Smooth muscle cell (in vitro differentiated cells): ENCODE measurements at regions not wholly inside any gene's neighbourhood (a gene's known extent, or its start where the extent isn't known, plus 50 kb on each side); places are given as distances from the start of the nearest gene placed in this dataset.

Experiments
- DNase-seq: peaks from one replicate; lab custom pipeline; 2025; ENCODE audit not compliant: unreplicated experiment; lab: John Stamatoyannopoulos, UW
- H2AFZ ChIP-seq: fragments of 200-600 bp; sonication (generic); 2 replicates; pipeline ENCODE4 v1.6.0; 2016; ENCODE audit warnings: antibody characterized with exemption, low read depth, mild to moderate bottlenecking
- H3F3A ChIP-seq: fragments of 200-600 bp; sonication (generic); 2 replicates; pipeline ENCODE4 v1.6.0; 2017; ENCODE audit warnings: antibody characterized with exemption, low read depth
- H3K27ac ChIP-seq: fragments of 200-600 bp; sonication (generic); 2 replicates; pipeline ENCODE4 v1.5.1; 2016; ENCODE audit warnings: low read depth, mild to moderate bottlenecking
- H3K27me3 ChIP-seq: fragments of 200-600 bp; sonication (generic); 2 replicates; pipeline ENCODE4 v1.6.1; 2016; ENCODE audit warnings: low read depth, mild to moderate bottlenecking
- H3K36me3 ChIP-seq: fragments of 200-600 bp; sonication (generic); 2 replicates; pipeline ENCODE4 v1.5.1; 2016; ENCODE audit warnings: low read depth
- H3K4me1 ChIP-seq: fragments of 200-600 bp; sonication (generic); 2 replicates; pipeline ENCODE4 v1.5.1; 2016; ENCODE audit warnings: low read depth
- H3K4me2 ChIP-seq: fragments of 200-600 bp; sonication (generic); 2 replicates; pipeline ENCODE4 v1.6.0; 2016; ENCODE audit warnings: mild to moderate bottlenecking
- H3K4me3 ChIP-seq: fragments of 200-600 bp; sonication (generic); 2 replicates; pipeline ENCODE4 v1.5.1; 2016; ENCODE audit warnings: mild to moderate bottlenecking
- H3K79me2 ChIP-seq: fragments of 200-600 bp; sonication (generic); 2 replicates; pipeline ENCODE4 v1.6.0; 2016; ENCODE audit warnings: low read depth, mild to moderate bottlenecking
- H3K9ac ChIP-seq: fragments of 200-600 bp; sonication (generic); 2 replicates; pipeline ENCODE4 v1.6.0; 2016; ENCODE audit warnings: low read depth
- H3K9me3 ChIP-seq: fragments of 200-600 bp; sonication (generic); replicated peaks from 2 replicates; pipeline ENCODE4 v1.5.1; 2016; ENCODE audit warnings: low read depth
- H4K20me1 ChIP-seq: fragments of 200-600 bp; sonication (generic); 2 replicates; pipeline ENCODE4 v1.6.0; 2016; ENCODE audit warnings: low read depth
- WGBS: methylation state at CpG from one replicate; pipeline ENCODE4 v1.1.7; 2016; ENCODE audit warnings: low lambda C conversion rate; 5-methylcytosine and 5-hydroxymethylcytosine counted together
- TF ChIP-seq, protein P1 (sequence below): fragments of 200-600 bp; sonication (generic); IDR thresholded peaks from 2 replicates; pipeline ENCODE4 v1.5.1; 2017; ENCODE audit warnings: borderline replicate concordance, mild to moderate bottlenecking, antibody characterized with exemption; ENCODE audit not compliant: insufficient read depth, poor library complexity, severe bottlenecking

DNA sequence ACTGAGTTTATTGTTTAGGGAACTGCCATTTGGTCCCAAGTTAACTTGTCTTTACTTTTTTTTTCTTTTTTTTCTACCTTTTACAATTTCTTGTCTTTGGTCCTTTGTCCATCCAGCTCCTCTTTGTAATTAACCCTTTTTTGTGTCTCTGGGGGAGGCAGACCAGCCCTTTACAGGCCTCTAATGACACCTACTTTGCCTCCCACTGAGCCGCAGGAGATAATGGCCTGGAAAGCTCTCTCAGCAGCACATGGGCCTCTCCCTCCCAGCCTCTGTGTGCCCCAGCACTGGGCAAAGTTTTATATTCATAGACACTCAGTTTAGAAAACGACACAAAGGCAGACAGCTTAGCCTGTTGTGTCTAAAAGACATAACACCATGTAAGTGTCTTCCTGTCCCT, 480.4 kb downstream of the SOX6 start:
- Histone ChIP-seq H3K36me3 (no peaks in the 10 kb centered on the region), H3K27ac (no peak overlapping the region), H3K4me1 (peaks cover 6% of the 10 kb centered on the region), H3K4me3 (no peak overlapping the region), H3K4me2 (no peak overlapping the region), H3K79me2 (no peaks in the 10 kb centered on the region), H3K27me3 (no peaks in the 10 kb centered on the region), H3F3A (no peaks in the 10 kb centered on the region), H3K9me3 (no peaks in the 10 kb centered on the region), H4K20me1 (no peaks in the 10 kb centered on the region), H3K9ac (no peak overlapping the region), H2AFZ (peak overlapping the region; percentile 26)
- TF ChIP-seq, protein P1, sequence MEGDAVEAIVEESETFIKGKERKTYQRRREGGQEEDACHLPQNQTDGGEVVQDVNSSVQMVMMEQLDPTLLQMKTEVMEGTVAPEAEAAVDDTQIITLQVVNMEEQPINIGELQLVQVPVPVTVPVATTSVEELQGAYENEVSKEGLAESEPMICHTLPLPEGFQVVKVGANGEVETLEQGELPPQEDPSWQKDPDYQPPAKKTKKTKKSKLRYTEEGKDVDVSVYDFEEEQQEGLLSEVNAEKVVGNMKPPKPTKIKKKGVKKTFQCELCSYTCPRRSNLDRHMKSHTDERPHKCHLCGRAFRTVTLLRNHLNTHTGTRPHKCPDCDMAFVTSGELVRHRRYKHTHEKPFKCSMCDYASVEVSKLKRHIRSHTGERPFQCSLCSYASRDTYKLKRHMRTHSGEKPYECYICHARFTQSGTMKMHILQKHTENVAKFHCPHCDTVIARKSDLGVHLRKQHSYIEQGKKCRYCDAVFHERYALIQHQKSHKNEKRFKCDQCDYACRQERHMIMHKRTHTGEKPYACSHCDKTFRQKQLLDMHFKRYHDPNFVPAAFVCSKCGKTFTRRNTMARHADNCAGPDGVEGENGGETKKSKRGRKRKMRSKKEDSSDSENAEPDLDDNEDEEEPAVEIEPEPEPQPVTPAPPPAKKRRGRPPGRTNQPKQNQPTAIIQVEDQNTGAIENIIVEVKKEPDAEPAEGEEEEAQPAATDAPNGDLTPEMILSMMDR, result no peak
- DNase-seq, result no peak
- 25% methylated on average over 2 of the region's 2 CpGs for WGBS

DNA sequence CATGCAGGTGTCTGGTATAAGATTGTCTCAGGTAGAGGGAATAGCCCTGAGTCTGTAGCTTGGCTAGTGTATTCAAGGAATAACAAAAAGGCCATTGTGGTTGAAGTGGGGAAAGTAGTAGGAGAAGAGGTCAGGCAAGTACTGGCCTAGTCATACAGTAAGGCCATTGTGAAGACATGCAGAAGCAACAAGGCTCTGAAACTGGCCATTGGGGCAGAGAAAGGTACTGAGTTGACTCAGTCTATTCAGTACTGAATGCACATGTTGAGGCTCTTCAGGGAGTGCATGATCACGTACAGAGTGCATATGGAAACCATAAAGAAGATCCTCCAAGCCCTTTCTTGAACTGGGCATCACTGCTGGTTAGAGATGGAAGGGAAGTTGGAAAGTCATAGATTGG, 477.6 kb downstream of the SOX6 start:
- H3K4me3 ChIP-seq, result no peak overlapping the region
- TF ChIP-seq, protein P1, result no peak

DNA sequence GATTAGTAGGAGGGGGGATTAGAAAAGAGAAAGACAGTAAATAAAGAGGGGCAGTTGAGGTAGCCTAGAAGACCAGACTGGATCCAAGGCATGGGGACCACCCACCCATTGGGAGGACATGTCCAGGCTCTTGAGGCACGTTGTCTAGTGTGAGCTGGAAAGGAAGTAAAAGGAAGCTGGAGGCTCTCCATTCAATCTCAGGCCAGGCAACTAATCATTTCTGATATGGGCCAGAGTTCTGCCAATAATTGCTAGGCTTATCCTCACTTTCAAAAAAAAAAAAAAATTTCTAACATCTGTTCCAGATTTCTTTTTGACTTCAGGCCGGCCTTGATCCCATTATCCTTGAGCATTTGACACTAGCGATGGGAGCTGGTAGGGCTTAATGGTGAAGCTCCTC, 476.1 kb downstream of the SOX6 start:
- TF ChIP-seq, protein P1, result no peak

More for the DNA sequence above, 477.6 kb downstream of the SOX6 start:
- Histone ChIP-seq H3K9me3 (no peaks in the 10 kb centered on the region), H3K4me2 (no peak overlapping the region), H3K79me2 (no peaks in the 10 kb centered on the region), H2AFZ (no peak overlapping the region), H3K4me1 (peaks cover 6% of the 10 kb centered on the region), H3F3A (no peaks in the 10 kb centered on the region), H3K27me3 (no peaks in the 10 kb centered on the region), H3K9ac (no peak overlapping the region), H3K36me3 (no peaks in the 10 kb centered on the region), H4K20me1 (no peaks in the 10 kb centered on the region), H3K27ac (no peak overlapping the region)
- no peak for DNase-seq
- 100% methylated on average over 1 of the region's 1 CpG for WGBS

DNA sequence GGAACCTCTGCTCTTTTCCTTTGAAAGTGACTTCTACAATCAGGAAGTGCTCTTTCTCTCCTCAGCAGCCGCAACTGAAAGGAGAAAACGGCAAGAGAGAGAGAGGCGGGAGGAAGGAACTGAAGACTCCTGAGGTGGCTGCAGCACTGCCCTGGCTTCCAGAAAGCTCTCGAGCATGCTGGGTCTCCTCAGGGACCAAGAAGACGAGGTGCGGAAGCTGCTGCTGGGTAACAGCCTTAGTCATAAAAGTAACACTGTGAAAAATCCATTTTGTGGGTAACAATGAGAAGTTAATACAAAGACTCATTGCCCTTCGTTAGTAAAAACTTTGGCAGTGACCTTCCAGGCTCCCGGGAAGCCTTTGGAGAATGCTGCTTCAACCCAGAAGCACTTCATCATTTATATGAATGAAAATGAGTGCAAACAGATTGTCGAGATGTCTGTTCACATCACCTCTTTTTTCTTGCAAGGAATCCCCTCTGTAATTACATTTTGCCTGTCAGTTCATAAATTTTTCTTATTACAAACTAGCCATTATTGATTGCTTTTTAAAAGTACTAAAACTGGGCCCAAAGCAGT, 473.4 kb downstream of the SOX6 start:
- Histone ChIP-seq H3K4me1 (peaks cover 32% of the 10 kb centered on the region), H3K9ac (no peak overlapping the region), H3F3A (peaks cover 21% of the 10 kb centered on the region), H4K20me1 (no peaks in the 10 kb centered on the region), H3K27ac (peak overlapping the region; percentile 75), H3K79me2 (no peaks in the 10 kb centered on the region), H3K9me3 (no peaks in the 10 kb centered on the region), H3K27me3 (no peaks in the 10 kb centered on the region), H3K36me3 (no peaks in the 10 kb centered on the region), H3K4me2 (peak overlapping the region; percentile 32), H2AFZ (peak overlapping the region; percentile 22), H3K4me3 (no peak overlapping the region)
- DNase-seq, result no peak
- TF ChIP-seq, protein P1, result no peak
- WGBS, result 79% methylated on average over 9 of the region's 9 CpGs

More for the DNA sequence above, 476.1 kb downstream of the SOX6 start:
- WGBS, result 69% methylated on average over 3 of the region's 3 CpGs
- Histone ChIP-seq H3K79me2 (no peaks in the 10 kb centered on the region), H3K4me3 (no peak overlapping the region), H3K9me3 (no peaks in the 10 kb centered on the region), H2AFZ (no peak overlapping the region), H3F3A (peaks cover 6% of the 10 kb centered on the region), H3K9ac (no peak overlapping the region), H3K4me2 (no peak overlapping the region), H4K20me1 (no peaks in the 10 kb centered on the region), H3K27me3 (no peaks in the 10 kb centered on the region), H3K36me3 (no peaks in the 10 kb centered on the region), H3K27ac (no peak overlapping the region), H3K4me1 (peaks cover 20% of the 10 kb centered on the region)
- DNase-seq, result no peak
